ENCODE measurements at regions not wholly inside any gene's neighbourhood (a gene's known extent, or its start where the extent isn't known, plus 50 kb on each side); places are given as distances from the start of the nearest gene placed in this dataset.

DNA sequence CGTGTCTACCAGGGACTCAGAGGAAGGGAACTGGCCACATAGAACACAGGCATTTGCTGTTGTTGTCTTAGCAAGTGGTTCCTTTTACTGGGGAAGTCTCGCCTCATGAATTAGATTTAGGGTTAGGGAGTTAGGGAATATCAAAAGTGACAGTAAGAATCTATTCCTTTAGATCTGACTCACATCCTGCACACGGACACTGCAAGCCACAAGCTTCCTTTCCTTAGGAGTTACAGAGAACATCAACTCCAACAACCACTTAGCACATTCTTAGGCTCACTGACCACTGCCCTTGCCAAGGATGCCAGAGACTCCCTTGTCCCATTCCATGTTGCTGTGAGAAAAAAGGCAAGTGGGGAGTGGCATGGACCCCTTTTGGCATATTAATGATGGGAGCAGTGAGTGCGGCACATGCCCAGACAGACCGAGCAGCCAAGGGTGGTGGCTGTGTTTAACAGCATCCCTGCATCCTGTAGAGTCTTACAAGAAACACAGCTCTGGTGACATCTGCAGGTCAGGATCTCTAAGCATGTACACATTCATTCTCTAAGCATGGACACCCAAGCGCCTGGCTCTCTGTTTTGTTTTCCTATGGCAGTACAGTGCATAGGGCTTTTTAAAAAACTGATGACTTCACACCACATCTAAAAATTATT is 745.6 kb upstream of the RAB6C start (continued):
- TF ChIP-seq ZNF425 (CRISPR knock-in tag; conservative IDR thresholded peaks at IDR 0.05) (no peak), ZBTB21 (CRISPR knock-in tag; IDR thresholded peaks at IDR 0.05; ENCODE audit: borderline replicate concordance) (no peak), ZNF671 (CRISPR knock-in tag; IDR thresholded peaks at IDR 0.05) (no peak), CBFB (CRISPR knock-in tag; IDR thresholded peaks at IDR 0.05; ENCODE audit: low read depth) (no peak), GABPB1 (CRISPR knock-in tag; IDR thresholded peaks at IDR 0.05) (no peak)
- TF ChIP-seq, protein P1, sequence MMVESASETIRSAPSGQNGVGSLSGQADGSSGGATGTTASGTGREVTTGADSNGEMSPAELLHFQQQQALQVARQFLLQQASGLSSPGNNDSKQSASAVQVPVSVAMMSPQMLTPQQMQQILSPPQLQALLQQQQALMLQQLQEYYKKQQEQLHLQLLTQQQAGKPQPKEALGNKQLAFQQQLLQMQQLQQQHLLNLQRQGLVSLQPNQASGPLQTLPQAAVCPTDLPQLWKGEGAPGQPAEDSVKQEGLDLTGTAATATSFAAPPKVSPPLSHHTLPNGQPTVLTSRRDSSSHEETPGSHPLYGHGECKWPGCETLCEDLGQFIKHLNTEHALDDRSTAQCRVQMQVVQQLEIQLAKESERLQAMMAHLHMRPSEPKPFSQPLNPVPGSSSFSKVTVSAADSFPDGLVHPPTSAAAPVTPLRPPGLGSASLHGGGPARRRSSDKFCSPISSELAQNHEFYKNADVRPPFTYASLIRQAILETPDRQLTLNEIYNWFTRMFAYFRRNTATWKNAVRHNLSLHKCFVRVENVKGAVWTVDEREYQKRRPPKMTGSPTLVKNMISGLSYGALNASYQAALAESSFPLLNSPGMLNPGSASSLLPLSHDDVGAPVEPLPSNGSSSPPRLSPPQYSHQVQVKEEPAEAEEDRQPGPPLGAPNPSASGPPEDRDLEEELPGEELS (CRISPR knock-in tag; IDR thresholded peaks at IDR 0.05), result no peak

DNA sequence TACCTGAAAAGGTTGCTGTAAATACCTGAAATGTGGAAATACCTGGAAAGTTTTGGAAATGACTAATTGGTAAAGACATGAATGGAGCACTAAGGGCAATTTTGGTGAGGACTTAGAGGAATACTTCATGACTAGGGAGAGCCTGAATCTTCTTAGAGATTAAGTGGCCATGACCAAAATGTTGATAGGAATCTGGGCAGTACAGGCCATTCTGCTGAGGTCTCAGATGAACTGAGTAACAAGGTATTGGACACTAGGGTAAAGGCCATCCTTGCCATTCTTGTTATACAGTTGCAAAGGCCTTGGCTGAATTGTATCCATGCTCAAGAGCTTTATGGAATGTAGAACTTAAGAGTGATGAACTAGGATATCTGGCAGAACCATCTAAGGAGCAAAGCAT is 742.9 kb upstream of the RAB6C start:
- ATAC-seq (no peak), DNase-seq (ENCODE audit: low spot score) (no peak)
- Mint-ChIP-seq H3K4me1 (no peaks in the 10 kb centered on the region), H3K27ac (no peak overlapping the region), H3K4me3 (no peak overlapping the region), H3K36me3 (peaks cover 5% of the 10 kb centered on the region), H3K27me3 (ENCODE audit: low read depth) (no peaks in the 10 kb centered on the region), H3K9me3 (peaks cover 25% of the 10 kb centered on the region)
- ChIA-PET POLR2A (no interaction called here), CTCF (no interaction called here)
- no peak for TF ChIP-seq ZSCAN18 (CRISPR knock-in tag; IDR thresholded peaks at IDR 0.05)
- TF ChIP-seq, protein P2, sequence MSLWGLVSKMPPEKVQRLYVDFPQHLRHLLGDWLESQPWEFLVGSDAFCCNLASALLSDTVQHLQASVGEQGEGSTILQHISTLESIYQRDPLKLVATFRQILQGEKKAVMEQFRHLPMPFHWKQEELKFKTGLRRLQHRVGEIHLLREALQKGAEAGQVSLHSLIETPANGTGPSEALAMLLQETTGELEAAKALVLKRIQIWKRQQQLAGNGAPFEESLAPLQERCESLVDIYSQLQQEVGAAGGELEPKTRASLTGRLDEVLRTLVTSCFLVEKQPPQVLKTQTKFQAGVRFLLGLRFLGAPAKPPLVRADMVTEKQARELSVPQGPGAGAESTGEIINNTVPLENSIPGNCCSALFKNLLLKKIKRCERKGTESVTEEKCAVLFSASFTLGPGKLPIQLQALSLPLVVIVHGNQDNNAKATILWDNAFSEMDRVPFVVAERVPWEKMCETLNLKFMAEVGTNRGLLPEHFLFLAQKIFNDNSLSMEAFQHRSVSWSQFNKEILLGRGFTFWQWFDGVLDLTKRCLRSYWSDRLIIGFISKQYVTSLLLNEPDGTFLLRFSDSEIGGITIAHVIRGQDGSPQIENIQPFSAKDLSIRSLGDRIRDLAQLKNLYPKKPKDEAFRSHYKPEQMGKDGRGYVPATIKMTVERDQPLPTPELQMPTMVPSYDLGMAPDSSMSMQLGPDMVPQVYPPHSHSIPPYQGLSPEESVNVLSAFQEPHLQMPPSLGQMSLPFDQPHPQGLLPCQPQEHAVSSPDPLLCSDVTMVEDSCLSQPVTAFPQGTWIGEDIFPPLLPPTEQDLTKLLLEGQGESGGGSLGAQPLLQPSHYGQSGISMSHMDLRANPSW (CRISPR knock-in tag; conservative IDR thresholded peaks at IDR 0.05; ENCODE audit: low read depth), result no peak
- no peak for TF ChIP-seq NR3C1 (CRISPR knock-in tag; conservative IDR thresholded peaks at IDR 0.05; ENCODE audit: low read depth)
- TF ChIP-seq, protein P3, sequence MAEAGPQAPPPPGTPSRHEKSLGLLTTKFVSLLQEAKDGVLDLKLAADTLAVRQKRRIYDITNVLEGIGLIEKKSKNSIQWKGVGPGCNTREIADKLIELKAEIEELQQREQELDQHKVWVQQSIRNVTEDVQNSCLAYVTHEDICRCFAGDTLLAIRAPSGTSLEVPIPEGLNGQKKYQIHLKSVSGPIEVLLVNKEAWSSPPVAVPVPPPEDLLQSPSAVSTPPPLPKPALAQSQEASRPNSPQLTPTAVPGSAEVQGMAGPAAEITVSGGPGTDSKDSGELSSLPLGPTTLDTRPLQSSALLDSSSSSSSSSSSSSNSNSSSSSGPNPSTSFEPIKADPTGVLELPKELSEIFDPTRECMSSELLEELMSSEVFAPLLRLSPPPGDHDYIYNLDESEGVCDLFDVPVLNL (CRISPR knock-in tag; IDR thresholded peaks at IDR 0.05; ENCODE audit: borderline replicate concordance, low read depth), result no peak
- TF ChIP-seq GRHL2 (CRISPR knock-in tag; IDR thresholded peaks at IDR 0.05; ENCODE audit: insufficient replicate concordance, severe bottlenecking), result no peak
- no peak for TF ChIP-seq CDX4 (CRISPR knock-in tag; IDR thresholded peaks at IDR 0.05; ENCODE audit: borderline replicate concordance)
- TF ChIP-seq FOXJ3 (CRISPR knock-in tag; IDR thresholded peaks at IDR 0.05; ENCODE audit: borderline replicate concordance), result no peak
- no peak for TF ChIP-seq ELF4 (CRISPR knock-in tag; IDR thresholded peaks at IDR 0.05; ENCODE audit: low read depth)
- no peak for TF ChIP-seq E2F1 (CRISPR knock-in tag; IDR thresholded peaks at IDR 0.05)
- TF ChIP-seq, protein P4, sequence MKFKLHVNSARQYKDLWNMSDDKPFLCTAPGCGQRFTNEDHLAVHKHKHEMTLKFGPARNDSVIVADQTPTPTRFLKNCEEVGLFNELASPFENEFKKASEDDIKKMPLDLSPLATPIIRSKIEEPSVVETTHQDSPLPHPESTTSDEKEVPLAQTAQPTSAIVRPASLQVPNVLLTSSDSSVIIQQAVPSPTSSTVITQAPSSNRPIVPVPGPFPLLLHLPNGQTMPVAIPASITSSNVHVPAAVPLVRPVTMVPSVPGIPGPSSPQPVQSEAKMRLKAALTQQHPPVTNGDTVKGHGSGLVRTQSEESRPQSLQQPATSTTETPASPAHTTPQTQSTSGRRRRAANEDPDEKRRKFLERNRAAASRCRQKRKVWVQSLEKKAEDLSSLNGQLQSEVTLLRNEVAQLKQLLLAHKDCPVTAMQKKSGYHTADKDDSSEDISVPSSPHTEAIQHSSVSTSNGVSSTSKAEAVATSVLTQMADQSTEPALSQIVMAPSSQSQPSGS (CRISPR knock-in tag; IDR thresholded peaks at IDR 0.05; ENCODE audit: borderline replicate concordance, low read depth), result no peak
- no peak for TF ChIP-seq ATF1 (CRISPR knock-in tag; IDR thresholded peaks at IDR 0.05)
- no peak for TF ChIP-seq ZNF425 (CRISPR knock-in tag; conservative IDR thresholded peaks at IDR 0.05)
- TF ChIP-seq ZNF671 (CRISPR knock-in tag; IDR thresholded peaks at IDR 0.05), result no peak
- TF ChIP-seq HMGA2 (CRISPR knock-in tag; IDR thresholded peaks at IDR 0.05), result no peak
- TF ChIP-seq PRRX2 (CRISPR knock-in tag; IDR thresholded peaks at IDR 0.05), result no peak
- TF ChIP-seq GTF2I (CRISPR knock-in tag; conservative IDR thresholded peaks at IDR 0.05), result no peak
